Liver (tissue), 3 donors: ENCODE measurements at regions not wholly inside any gene's neighbourhood (a gene's known extent, or its start where the extent isn't known, plus 50 kb on each side); places are given as distances from the start of the nearest gene placed in this dataset.

Source experiments
- FOXA1 ChIP-seq: IDR thresholded peaks from 2 replicates; pipeline ENCODE4 v1.6.1; 2016; ENCODE audit warnings: antibody characterized with exemption
- GABPA ChIP-seq, 2 donors: IDR thresholded peaks in 1 of 2; conservative IDR thresholded peaks in 1 of 2; 2 replicates each; pipeline ENCODE4 v1.6.1; 2016; ENCODE audit warnings: antibody characterized with exemption in 2 of 2, mild to moderate bottlenecking in 1 of 2, moderate library complexity in 1 of 2
- TAF1 ChIP-seq: conservative IDR thresholded peaks from 2 replicates; pipeline ENCODE4 v1.6.1; 2016; ENCODE audit warnings: antibody characterized with exemption, mild to moderate bottlenecking
- TF ChIP-seq, protein P1 (sequence below): fragments of 150-350 bp; IDR thresholded peaks from 2 replicates; pipeline ENCODE4 v1.5.1; 2017; ENCODE audit warnings: improper control_type of control experiment, low read depth, low read length; ENCODE audit not compliant: missing input control
- TF ChIP-seq, protein P2 (sequence below): IDR thresholded peaks from 2 replicates; pipeline ENCODE4 v1.6.1; 2016; ENCODE audit warnings: antibody characterized with exemption
- TF ChIP-seq, protein P3 (sequence below): IDR thresholded peaks from 2 replicates; pipeline ENCODE4 v1.6.1; 2016; ENCODE audit warnings: antibody characterized with exemption, mild to moderate bottlenecking
- donor health status: healthy.
- donor health status: healthy.

DNA sequence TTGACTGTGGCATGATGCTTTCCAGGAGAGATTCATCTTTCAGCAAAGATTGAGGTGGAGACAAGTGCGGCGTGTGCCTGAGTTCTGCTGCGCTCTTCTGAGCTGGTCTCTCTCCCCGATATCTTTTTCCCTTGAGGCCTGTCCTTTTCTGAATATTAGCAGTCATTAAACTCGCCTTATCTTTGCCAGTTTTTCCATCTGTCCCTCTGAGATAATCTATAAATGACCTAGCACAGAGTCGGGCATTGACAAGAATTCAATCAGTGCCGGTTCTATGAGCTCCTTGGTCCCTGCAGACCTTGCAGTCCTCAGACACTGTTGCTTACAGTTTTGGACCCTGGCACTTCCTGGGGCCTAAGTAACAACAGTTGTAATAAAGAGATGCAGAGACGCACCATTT is 89.7 kb upstream of the IKZF1 start:
- TF ChIP-seq, protein P1, sequence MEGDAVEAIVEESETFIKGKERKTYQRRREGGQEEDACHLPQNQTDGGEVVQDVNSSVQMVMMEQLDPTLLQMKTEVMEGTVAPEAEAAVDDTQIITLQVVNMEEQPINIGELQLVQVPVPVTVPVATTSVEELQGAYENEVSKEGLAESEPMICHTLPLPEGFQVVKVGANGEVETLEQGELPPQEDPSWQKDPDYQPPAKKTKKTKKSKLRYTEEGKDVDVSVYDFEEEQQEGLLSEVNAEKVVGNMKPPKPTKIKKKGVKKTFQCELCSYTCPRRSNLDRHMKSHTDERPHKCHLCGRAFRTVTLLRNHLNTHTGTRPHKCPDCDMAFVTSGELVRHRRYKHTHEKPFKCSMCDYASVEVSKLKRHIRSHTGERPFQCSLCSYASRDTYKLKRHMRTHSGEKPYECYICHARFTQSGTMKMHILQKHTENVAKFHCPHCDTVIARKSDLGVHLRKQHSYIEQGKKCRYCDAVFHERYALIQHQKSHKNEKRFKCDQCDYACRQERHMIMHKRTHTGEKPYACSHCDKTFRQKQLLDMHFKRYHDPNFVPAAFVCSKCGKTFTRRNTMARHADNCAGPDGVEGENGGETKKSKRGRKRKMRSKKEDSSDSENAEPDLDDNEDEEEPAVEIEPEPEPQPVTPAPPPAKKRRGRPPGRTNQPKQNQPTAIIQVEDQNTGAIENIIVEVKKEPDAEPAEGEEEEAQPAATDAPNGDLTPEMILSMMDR: no peak
- TF ChIP-seq TAF1: no peak
- TF ChIP-seq, protein P2, sequence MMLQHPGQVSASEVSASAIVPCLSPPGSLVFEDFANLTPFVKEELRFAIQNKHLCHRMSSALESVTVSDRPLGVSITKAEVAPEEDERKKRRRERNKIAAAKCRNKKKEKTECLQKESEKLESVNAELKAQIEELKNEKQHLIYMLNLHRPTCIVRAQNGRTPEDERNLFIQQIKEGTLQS: no peak
- TF ChIP-seq, protein P3, sequence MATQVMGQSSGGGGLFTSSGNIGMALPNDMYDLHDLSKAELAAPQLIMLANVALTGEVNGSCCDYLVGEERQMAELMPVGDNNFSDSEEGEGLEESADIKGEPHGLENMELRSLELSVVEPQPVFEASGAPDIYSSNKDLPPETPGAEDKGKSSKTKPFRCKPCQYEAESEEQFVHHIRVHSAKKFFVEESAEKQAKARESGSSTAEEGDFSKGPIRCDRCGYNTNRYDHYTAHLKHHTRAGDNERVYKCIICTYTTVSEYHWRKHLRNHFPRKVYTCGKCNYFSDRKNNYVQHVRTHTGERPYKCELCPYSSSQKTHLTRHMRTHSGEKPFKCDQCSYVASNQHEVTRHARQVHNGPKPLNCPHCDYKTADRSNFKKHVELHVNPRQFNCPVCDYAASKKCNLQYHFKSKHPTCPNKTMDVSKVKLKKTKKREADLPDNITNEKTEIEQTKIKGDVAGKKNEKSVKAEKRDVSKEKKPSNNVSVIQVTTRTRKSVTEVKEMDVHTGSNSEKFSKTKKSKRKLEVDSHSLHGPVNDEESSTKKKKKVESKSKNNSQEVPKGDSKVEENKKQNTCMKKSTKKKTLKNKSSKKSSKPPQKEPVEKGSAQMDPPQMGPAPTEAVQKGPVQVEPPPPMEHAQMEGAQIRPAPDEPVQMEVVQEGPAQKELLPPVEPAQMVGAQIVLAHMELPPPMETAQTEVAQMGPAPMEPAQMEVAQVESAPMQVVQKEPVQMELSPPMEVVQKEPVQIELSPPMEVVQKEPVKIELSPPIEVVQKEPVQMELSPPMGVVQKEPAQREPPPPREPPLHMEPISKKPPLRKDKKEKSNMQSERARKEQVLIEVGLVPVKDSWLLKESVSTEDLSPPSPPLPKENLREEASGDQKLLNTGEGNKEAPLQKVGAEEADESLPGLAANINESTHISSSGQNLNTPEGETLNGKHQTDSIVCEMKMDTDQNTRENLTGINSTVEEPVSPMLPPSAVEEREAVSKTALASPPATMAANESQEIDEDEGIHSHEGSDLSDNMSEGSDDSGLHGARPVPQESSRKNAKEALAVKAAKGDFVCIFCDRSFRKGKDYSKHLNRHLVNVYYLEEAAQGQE: no peak
- TF ChIP-seq GABPA (IDR thresholded peaks at IDR 0.05 in 1 of 2, conservative IDR thresholded peaks at IDR 0.05 in 1 of 2): no peak
- no peak for TF ChIP-seq FOXA1
